ENCODE measurements at regions not wholly inside any gene's neighbourhood (a gene's known extent, or its start where the extent isn't known, plus 50 kb on each side); places are given as distances from the start of the nearest gene placed in this dataset.

- TF ChIP-seq, protein P1, sequence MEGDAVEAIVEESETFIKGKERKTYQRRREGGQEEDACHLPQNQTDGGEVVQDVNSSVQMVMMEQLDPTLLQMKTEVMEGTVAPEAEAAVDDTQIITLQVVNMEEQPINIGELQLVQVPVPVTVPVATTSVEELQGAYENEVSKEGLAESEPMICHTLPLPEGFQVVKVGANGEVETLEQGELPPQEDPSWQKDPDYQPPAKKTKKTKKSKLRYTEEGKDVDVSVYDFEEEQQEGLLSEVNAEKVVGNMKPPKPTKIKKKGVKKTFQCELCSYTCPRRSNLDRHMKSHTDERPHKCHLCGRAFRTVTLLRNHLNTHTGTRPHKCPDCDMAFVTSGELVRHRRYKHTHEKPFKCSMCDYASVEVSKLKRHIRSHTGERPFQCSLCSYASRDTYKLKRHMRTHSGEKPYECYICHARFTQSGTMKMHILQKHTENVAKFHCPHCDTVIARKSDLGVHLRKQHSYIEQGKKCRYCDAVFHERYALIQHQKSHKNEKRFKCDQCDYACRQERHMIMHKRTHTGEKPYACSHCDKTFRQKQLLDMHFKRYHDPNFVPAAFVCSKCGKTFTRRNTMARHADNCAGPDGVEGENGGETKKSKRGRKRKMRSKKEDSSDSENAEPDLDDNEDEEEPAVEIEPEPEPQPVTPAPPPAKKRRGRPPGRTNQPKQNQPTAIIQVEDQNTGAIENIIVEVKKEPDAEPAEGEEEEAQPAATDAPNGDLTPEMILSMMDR (IDR thresholded peaks at IDR 0.05): no peak
- no peak for TF ChIP-seq POLR2A (IDR thresholded peaks at IDR 0.05)
Observed at GRCh38 chr4:171718665-171719064, 94.5 kb upstream of the GALNTL6 start.

Data from testis (tissue), 2 donors.